B cell (primary cell): ENCODE measurements at regions not wholly inside any gene's neighbourhood (a gene's known extent, or its start where the extent isn't known, plus 50 kb on each side); places are given as distances from the start of the nearest gene placed in this dataset.

Source experiments
- EZH2 ChIP-seq: IDR thresholded peaks from 2 replicates; pipeline ENCODE4 v1.6.1; 2012; ENCODE audit warnings: borderline replicate concordance, low read depth, mild to moderate bottlenecking, moderate library complexity, low read length; ENCODE audit not compliant: insufficient read depth, poor library complexity, severe bottlenecking
- TF ChIP-seq, protein P1 (sequence below): fragments of 200-600 bp; IDR thresholded peaks from one replicate; pipeline ENCODE4 v1.8.0; 2022; ENCODE audit warnings: antibody characterized with exemption, mild to moderate bottlenecking

DNA sequence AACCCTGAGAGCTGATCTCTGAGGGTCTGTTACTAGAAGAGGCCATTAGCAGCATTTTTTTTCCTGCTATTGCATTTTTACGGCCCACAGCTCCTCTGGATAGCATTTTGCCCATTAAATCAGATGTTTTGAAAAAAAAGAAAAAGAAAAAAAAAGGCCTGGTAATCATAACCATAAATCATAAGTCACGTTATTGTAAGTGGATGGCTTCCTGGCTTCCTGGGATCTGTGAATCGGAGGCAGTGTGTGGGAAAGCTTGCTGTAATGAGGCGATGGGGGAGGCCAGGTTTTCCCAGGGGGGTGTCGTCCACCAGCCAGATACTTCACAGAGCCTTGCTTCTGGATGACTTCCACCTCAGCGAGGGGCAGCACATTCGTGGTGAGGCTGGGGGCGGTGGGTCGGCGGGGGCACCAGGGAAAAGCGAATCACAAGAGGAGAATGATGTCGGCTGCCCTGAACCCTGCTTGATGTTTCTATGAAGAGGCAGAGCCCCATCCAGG lies 106.5 kb upstream of the SYT13 start:
- TF ChIP-seq, protein P1, sequence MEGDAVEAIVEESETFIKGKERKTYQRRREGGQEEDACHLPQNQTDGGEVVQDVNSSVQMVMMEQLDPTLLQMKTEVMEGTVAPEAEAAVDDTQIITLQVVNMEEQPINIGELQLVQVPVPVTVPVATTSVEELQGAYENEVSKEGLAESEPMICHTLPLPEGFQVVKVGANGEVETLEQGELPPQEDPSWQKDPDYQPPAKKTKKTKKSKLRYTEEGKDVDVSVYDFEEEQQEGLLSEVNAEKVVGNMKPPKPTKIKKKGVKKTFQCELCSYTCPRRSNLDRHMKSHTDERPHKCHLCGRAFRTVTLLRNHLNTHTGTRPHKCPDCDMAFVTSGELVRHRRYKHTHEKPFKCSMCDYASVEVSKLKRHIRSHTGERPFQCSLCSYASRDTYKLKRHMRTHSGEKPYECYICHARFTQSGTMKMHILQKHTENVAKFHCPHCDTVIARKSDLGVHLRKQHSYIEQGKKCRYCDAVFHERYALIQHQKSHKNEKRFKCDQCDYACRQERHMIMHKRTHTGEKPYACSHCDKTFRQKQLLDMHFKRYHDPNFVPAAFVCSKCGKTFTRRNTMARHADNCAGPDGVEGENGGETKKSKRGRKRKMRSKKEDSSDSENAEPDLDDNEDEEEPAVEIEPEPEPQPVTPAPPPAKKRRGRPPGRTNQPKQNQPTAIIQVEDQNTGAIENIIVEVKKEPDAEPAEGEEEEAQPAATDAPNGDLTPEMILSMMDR = no peak
- TF ChIP-seq EZH2 = no peak
